Spleen (tissue), 11 donors: ENCODE measurements at regions not wholly inside any gene's neighbourhood (a gene's known extent, or its start where the extent isn't known, plus 50 kb on each side); places are given as distances from the start of the nearest gene placed in this dataset.
A peak's percentile ranks its signal among the peaks of the same experiment; 100 is the strongest.
"Not testable (repeated sequence)": the region's sequence is repeated elsewhere in the genome, so short reads cannot be mapped to it uniquely, and the experiment has no call there.

Experiments
- DNase-seq: peaks from one replicate; pipeline ENCODE4 v3.0.0-alpha.2; 2020
- H3K27ac ChIP-seq, 8 donors: fragments of 200-600 bp; sonication (generic) in 7 of 8; 1 replicate in 4 of 8; 2 replicates in 4 of 8; pipeline versions ENCODE4 v1.5.0 to v1.8.0; 2016 to 2021; ENCODE audit warnings: inconsistent platforms in 4 of 8, mild to moderate bottlenecking in 4 of 8, moderate library complexity in 1 of 8
- H3K27me3 ChIP-seq, 7 donors: fragments of 200-600 bp; sonication (generic) in 6 of 7; replicated peaks in 1 of 7; 1 replicate in 4 of 7; 2 replicates in 3 of 7; pipeline versions ENCODE4 v1.5.0 to v1.8.0; 2016 to 2021; ENCODE audit warnings: inconsistent platforms in 3 of 7, mild to moderate bottlenecking in 1 of 7
- H3K36me3 ChIP-seq, 6 donors: fragments of 200-600 bp; sonication (generic) in 5 of 6; 1 replicate in 4 of 6; 2 replicates in 2 of 6; pipeline versions ENCODE4 v1.5.0 to v1.8.0; 2016 to 2021; ENCODE audit warnings: inconsistent platforms in 2 of 6
- H3K4me1 ChIP-seq, 6 donors: fragments of 200-600 bp; sonication (generic) in 5 of 6; 1 replicate in 3 of 6; 2 replicates in 3 of 6; pipeline versions ENCODE4 v1.5.0 to v1.8.0; 2016 to 2021; ENCODE audit warnings: inconsistent platforms in 3 of 6
- H3K4me3 ChIP-seq, 8 donors: fragments of 200-600 bp; sonication (generic) in 7 of 8; 1 replicate in 4 of 8; 2 replicates in 4 of 8; pipeline versions ENCODE4 v1.5.0 to v1.8.0; 2016 to 2021; ENCODE audit warnings: inconsistent platforms in 4 of 8, mild to moderate bottlenecking in 4 of 8, moderate library complexity in 2 of 8
- H3K9me3 ChIP-seq, 8 donors: fragments of 200-600 bp; sonication (generic) in 7 of 8; 1 replicate in 4 of 8; 2 replicates in 4 of 8; pipeline versions ENCODE4 v1.5.0 to v1.8.0; 2016 to 2021; ENCODE audit warnings: inconsistent platforms in 4 of 8
- POLR2A ChIP-seq, 3 donors: fragments of 450-650 bp; IDR thresholded peaks; one replicate each; pipeline ENCODE4 v1.5.1; 2017; ENCODE audit warnings: antibody characterized with exemption in 3 of 3, mild to moderate bottlenecking in 1 of 3
- POLR2AphosphoS5 ChIP-seq, 3 donors: sonication (generic); formaldehyde crosslinking; IDR thresholded peaks; one replicate each; pipeline ENCODE4 v1.5.1; 2017; ENCODE audit warnings: antibody characterized with exemption in 3 of 3
- WGBS, 5 donors: extraction: QIAGEN DNeasy Blood & Tissue Kit in 3 of 5; methylation state at CpG; one replicate each; pipeline versions ENCODE4 v1.1.5 to v1.1.7; 2013 to 2018; 5-methylcytosine and 5-hydroxymethylcytosine counted together
- intact Hi-C: fragments of 100-400 bp; cut with DNase I; formaldehyde crosslinking; loops from one replicate; pipeline ENCODE4 v1.15.0; 2023; ENCODE audit warnings: low total_unique reads
- TF ChIP-seq, protein P1 (sequence below), 11 experiments: fragments of 200-600 bp in 7 of 11; fragments of 450-650 bp in 4 of 11; sonication (generic) in 4 of 11; IDR thresholded peaks in 8 of 11; conservative IDR thresholded peaks in 3 of 11; 1 replicate in 7 of 11; 2 replicates in 4 of 11; pipeline versions ENCODE4 v1.4.0 to v1.8.0; 2016 to 2021; ENCODE audit warnings: antibody characterized with exemption in 11 of 11, inconsistent platforms in 4 of 11, mild to moderate bottlenecking in 1 of 11
- donor health status: healthy with polysubstance abuse.
- donor health status: DM: no; HTN: no; CAD: no; lungs with moderate emphysema.
- donor health status: DM: no; HTN: no; CAD: no.
- donor health status: Bipolar disorder and iron deficiency.
- donor health status: healthy.
- donor health status: DM: no; HTN: no; CAD: no.
- donor health status: DM: yes; HTN: yes; CAD: no.

- no peak for DNase-seq
- 19 to 45% (median 24%) methylated on average over 5 of the region's 5 CpGs for WGBS, 5 donors
- Histone ChIP-seq H3K27ac (no peak overlapping the region), H3K36me3 (no peaks in the 10 kb centered on the region), H3K4me3 (no peak overlapping the region), H3K9me3 (peaks cover 0 to 5% (median 0%) of the 10 kb centered on the region in 8 donors), H3K27me3 (peaks cover 0 to 21% (median 0%) of the 10 kb centered on the region in 7 donors), H3K4me1 (no peaks in the 10 kb centered on the region)
- intact Hi-C loops = no loop called here
- TF ChIP-seq POLR2A (IDR thresholded peaks at IDR 0.05) = no peak
- TF ChIP-seq, protein P1, sequence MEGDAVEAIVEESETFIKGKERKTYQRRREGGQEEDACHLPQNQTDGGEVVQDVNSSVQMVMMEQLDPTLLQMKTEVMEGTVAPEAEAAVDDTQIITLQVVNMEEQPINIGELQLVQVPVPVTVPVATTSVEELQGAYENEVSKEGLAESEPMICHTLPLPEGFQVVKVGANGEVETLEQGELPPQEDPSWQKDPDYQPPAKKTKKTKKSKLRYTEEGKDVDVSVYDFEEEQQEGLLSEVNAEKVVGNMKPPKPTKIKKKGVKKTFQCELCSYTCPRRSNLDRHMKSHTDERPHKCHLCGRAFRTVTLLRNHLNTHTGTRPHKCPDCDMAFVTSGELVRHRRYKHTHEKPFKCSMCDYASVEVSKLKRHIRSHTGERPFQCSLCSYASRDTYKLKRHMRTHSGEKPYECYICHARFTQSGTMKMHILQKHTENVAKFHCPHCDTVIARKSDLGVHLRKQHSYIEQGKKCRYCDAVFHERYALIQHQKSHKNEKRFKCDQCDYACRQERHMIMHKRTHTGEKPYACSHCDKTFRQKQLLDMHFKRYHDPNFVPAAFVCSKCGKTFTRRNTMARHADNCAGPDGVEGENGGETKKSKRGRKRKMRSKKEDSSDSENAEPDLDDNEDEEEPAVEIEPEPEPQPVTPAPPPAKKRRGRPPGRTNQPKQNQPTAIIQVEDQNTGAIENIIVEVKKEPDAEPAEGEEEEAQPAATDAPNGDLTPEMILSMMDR (IDR thresholded peaks at IDR 0.05 in 8 of 11, conservative IDR thresholded peaks at IDR 0.05 in 3 of 11) = no peak
- TF ChIP-seq POLR2AphosphoS5 (IDR thresholded peaks at IDR 0.05) = no peak
Observed at GRCh38 chr14:106422066-106422465, 895.7 kb downstream of the TMEM121 start.

DNA sequence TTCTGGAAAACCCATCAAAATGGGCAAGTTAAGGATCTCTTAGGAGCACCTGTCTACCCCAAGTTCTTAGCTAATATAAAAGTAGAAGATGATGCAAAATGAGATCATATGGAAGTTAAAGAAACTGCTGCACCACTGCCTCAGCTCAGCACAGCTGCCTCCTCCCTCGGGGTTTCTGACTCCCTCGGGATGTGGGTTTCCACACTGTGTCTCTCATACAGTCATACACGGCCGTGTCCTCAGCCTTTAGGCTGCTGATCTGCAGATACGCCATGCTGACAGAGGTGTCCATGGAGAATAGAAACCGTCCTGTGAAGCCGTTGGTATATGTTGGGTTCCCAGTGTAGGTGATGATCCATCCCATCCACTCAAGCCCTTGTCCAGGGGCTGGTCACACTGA, 898.8 kb downstream of the TMEM121 start:
- not testable (repeated sequence) for H3K27ac ChIP-seq

DNA sequence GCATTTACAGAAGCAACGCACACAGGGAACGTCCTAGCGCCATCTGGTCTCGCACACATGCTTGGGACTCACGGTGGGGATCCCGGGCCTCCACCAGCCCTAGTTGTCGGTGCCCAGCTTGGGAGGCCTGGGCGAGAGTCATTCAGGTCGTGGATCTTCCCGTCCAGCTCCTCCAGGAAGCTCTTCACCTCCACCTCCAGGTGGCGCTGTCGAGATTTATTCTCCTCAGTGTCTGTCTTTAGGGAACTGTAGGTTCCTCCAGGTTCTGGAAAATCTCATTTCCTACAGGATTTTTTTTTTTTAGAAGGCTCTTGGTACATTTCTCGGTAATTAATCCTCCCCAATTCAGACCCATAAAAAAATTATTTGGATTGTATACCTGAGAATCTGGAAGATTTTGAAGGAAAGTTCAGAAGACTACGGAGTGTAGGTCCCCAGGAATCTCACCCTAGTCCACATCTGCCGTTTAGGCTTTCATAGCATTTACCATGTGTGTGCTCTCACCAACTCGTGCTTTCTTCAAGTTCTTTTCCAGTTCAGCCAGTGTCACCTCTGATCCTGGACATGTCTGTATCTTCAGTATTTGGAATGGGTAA, 910.0 kb downstream of the TMEM121 start:
- TF ChIP-seq, protein P1 (IDR thresholded peaks at IDR 0.05 in 8 of 11, conservative IDR thresholded peaks at IDR 0.05 in 3 of 11) = peak in 9 of 11 experiments; percentile 8 to 76 (median 49)
- TF ChIP-seq POLR2AphosphoS5 (IDR thresholded peaks at IDR 0.05) = no peak
- Histone ChIP-seq H3K27ac (no peak overlapping the region), H3K4me3 (no peak overlapping the region), H3K9me3 (no peaks in the 10 kb centered on the region), H3K27me3 (peaks cover 0 to 18% (median 0%) of the 10 kb centered on the region in 7 donors), H3K4me1 (no peaks in the 10 kb centered on the region), H3K36me3 (no peaks in the 10 kb centered on the region)
- 44 to 52% (median 47%) methylated on average over 16 of the region's 16 CpGs for WGBS, 5 donors
- intact Hi-C loops = no loop called here
- peak; percentile 66 for DNase-seq

More for the DNA sequence above, 898.8 kb downstream of the TMEM121 start:
- intact Hi-C loops, H3K9me3 ChIP-seq, H3K36me3 ChIP-seq, H3K4me3 ChIP-seq, H3K4me1 ChIP-seq, DNase-seq: not testable (repeated sequence)
- peaks cover 0 to 21% (median 0%) of the 10 kb centered on the region in 7 donors for H3K27me3 ChIP-seq
- 49 to 77% (median 63%) methylated on average over 7 of the region's 7 CpGs for WGBS, 5 donors

- WGBS, 5 donors = 11 to 26% (median 17%) methylated on average over 7 of the region's 7 CpGs
- Histone ChIP-seq H3K4me1 (peaks cover 0 to 5% (median 0%) of the 10 kb centered on the region in 6 donors), H3K27me3 (peaks cover 0 to 18% (median 0%) of the 10 kb centered on the region in 7 donors), H3K4me3 (no peak overlapping the region), H3K9me3 (no peaks in the 10 kb centered on the region), H3K36me3 (no peaks in the 10 kb centered on the region), H3K27ac (no peak overlapping the region)
- intact Hi-C loops = no loop called here
- no peak for DNase-seq
- no peak for TF ChIP-seq POLR2A (IDR thresholded peaks at IDR 0.05)
- TF ChIP-seq, protein P1 (IDR thresholded peaks at IDR 0.05 in 8 of 11, conservative IDR thresholded peaks at IDR 0.05 in 3 of 11) = peak in 9 of 11 experiments; percentile 15 to 67 (median 45)
Observed at GRCh38 chr14:106442857-106443256, 916.5 kb downstream of the TMEM121 start.
